IMR-90 (cell line): ENCODE measurements at regions not wholly inside any gene's neighbourhood (a gene's known extent, or its start where the extent isn't known, plus 50 kb on each side); places are given as distances from the start of the nearest gene placed in this dataset.

ENCODE experiments used
- CTCF ChIP-seq: conservative IDR thresholded peaks from 2 replicates; pipeline ENCODE4 v1.5.1; 2012; ENCODE audit warnings: mild to moderate bottlenecking, low read depth, low read length, improper control_type of control experiment
- MAFK ChIP-seq: IDR thresholded peaks from 2 replicates; pipeline ENCODE4 v1.6.1; 2012; ENCODE audit warnings: low read depth, low read length, improper control_type of control experiment
- MXI1 ChIP-seq: IDR thresholded peaks from 2 replicates; pipeline ENCODE4 v1.6.1; 2012; ENCODE audit warnings: low read depth, mild to moderate bottlenecking, low read length, moderate library complexity, borderline replicate concordance
- POLR2A ChIP-seq: IDR thresholded peaks from 2 replicates; pipeline ENCODE4 v1.6.1; 2012; ENCODE audit warnings: mild to moderate bottlenecking, low read depth, low read length

GRCh38 chr5:8053270-8053669 lies 184.3 kb downstream of the MTRR start:
- TF ChIP-seq MXI1: no peak
- TF ChIP-seq CTCF: no peak
- no peak for TF ChIP-seq POLR2A
- no peak for TF ChIP-seq MAFK
